Mesothelial cell of epicardium (in vitro differentiated cells): ENCODE measurements at regions not wholly inside any gene's neighbourhood (a gene's known extent, or its start where the extent isn't known, plus 50 kb on each side); places are given as distances from the start of the nearest gene placed in this dataset.

ENCODE experiments used
- DNase-seq, 2 experiments: peaks; one replicate each; pipeline ENCODE4 v3.0.0; 2021; ENCODE audit warnings: low spot score in 2 of 2; ENCODE audit not compliant: unreplicated experiment in 2 of 2
- H3K27ac Mint-ChIP-seq: 2 replicates; pipeline ENCODE4 v1.8.0; 2021; ENCODE audit warnings: mixed read lengths
- H3K27me3 Mint-ChIP-seq: 2 replicates; pipeline ENCODE4 v1.8.0; 2021; ENCODE audit warnings: low read depth, mixed read lengths
- H3K36me3 Mint-ChIP-seq: 2 replicates; pipeline ENCODE4 v1.8.0; 2021; ENCODE audit warnings: mixed read lengths
- H3K4me1 Mint-ChIP-seq: 2 replicates; pipeline ENCODE4 v1.8.0; 2021; ENCODE audit warnings: mixed read lengths
- H3K4me3 Mint-ChIP-seq: 2 replicates; pipeline ENCODE4 v1.8.0; 2021; ENCODE audit warnings: mild to moderate bottlenecking, moderate library complexity, mixed read lengths
- H3K9me3 Mint-ChIP-seq: 2 replicates; pipeline ENCODE4 v1.8.0; 2021; ENCODE audit warnings: mixed read lengths
- CTCF ChIP-seq: fragments of 200-600 bp; sonication (generic); IDR thresholded peaks from one replicate; pipeline ENCODE4 v1.5.0; 2021; ENCODE audit warnings: antibody characterized with exemption; ENCODE audit not compliant: unreplicated experiment

GRCh38 chr12:22876262-22876661 lies 251.3 kb downstream of the ETNK1 start:
- no peak for DNase-seq
- Mint-ChIP-seq H3K4me3 (no peak overlapping the region), H3K27me3 (peaks cover 9% of the 10 kb centered on the region), H3K9me3 (peaks cover 6% of the 10 kb centered on the region), H3K27ac (no peak overlapping the region), H3K4me1 (no peaks in the 10 kb centered on the region), H3K36me3 (no peaks in the 10 kb centered on the region)
- TF ChIP-seq CTCF = no peak

- H3K4me1 Mint-ChIP-seq = no peaks in the 10 kb centered on the region
- no peaks in the 10 kb centered on the region for H3K27me3 Mint-ChIP-seq
- H3K27ac Mint-ChIP-seq = no peak overlapping the region
- peaks cover 6% of the 10 kb centered on the region for H3K9me3 Mint-ChIP-seq
- no peak for TF ChIP-seq CTCF
- no peak for DNase-seq
- no peak overlapping the region for H3K4me3 Mint-ChIP-seq
- H3K36me3 Mint-ChIP-seq = no peaks in the 10 kb centered on the region
These were observed 254.2 kb downstream of the ETNK1 start for GRCh38 chr12:22879203-22879602.

GRCh38 chr12:22880331-22880730 lies 255.4 kb downstream of the ETNK1 start:
- H3K36me3 Mint-ChIP-seq = no peaks in the 10 kb centered on the region
- TF ChIP-seq CTCF = no peak
- H3K4me3 Mint-ChIP-seq = no peak overlapping the region
- peaks cover 6% of the 10 kb centered on the region for H3K9me3 Mint-ChIP-seq
- no peak overlapping the region for H3K27ac Mint-ChIP-seq
- H3K4me1 Mint-ChIP-seq = no peaks in the 10 kb centered on the region
- H3K27me3 Mint-ChIP-seq = peaks cover 2% of the 10 kb centered on the region
- no peak for DNase-seq

GRCh38 chr12:22880807-22881206 lies 255.8 kb downstream of the ETNK1 start:
- no peak for DNase-seq
- H3K27ac Mint-ChIP-seq = no peak overlapping the region
- H3K9me3 Mint-ChIP-seq = peaks cover 8% of the 10 kb centered on the region
- H3K4me3 Mint-ChIP-seq = no peak overlapping the region
- no peak for TF ChIP-seq CTCF
- no peaks in the 10 kb centered on the region for H3K4me1 Mint-ChIP-seq
- peaks cover 5% of the 10 kb centered on the region for H3K27me3 Mint-ChIP-seq
- no peaks in the 10 kb centered on the region for H3K36me3 Mint-ChIP-seq

GRCh38 chr12:22881878-22882385 lies 257.0 kb downstream of the ETNK1 start:
- Mint-ChIP-seq H3K27ac (no peak overlapping the region), H3K9me3 (peaks cover 16% of the 10 kb centered on the region), H3K27me3 (peaks cover 6% of the 10 kb centered on the region), H3K4me3 (no peak overlapping the region), H3K36me3 (no peaks in the 10 kb centered on the region), H3K4me1 (no peaks in the 10 kb centered on the region)
- TF ChIP-seq CTCF = no peak
- DNase-seq = no peak

GRCh38 chr12:22882559-22882958 lies 257.6 kb downstream of the ETNK1 start:
- H3K27me3 Mint-ChIP-seq = peaks cover 6% of the 10 kb centered on the region
- H3K9me3 Mint-ChIP-seq = peaks cover 18% of the 10 kb centered on the region
- no peak for DNase-seq
- no peaks in the 10 kb centered on the region for H3K36me3 Mint-ChIP-seq
- no peaks in the 10 kb centered on the region for H3K4me1 Mint-ChIP-seq
- no peak overlapping the region for H3K4me3 Mint-ChIP-seq
- TF ChIP-seq CTCF = no peak
- H3K27ac Mint-ChIP-seq = no peak overlapping the region
